IgD-negative memory B cell (primary cell): ENCODE measurements at regions not wholly inside any gene's neighbourhood (a gene's known extent, or its start where the extent isn't known, plus 50 kb on each side); places are given as distances from the start of the nearest gene placed in this dataset.
"Not testable (repeated sequence)": the region's sequence is repeated elsewhere in the genome, so short reads cannot be mapped to it uniquely, and the experiment has no call there.

Experiments used
- H3K27ac Mint-ChIP-seq, 3 donors: one replicate each; pipeline ENCODE4 v1.8.0; 2020 to 2022; ENCODE audit warnings: mild to moderate bottlenecking in 3 of 3, mixed read lengths in 3 of 3, moderate library complexity in 1 of 3
- H3K27me3 Mint-ChIP-seq: one replicate; pipeline ENCODE4 v1.8.0; 2021; ENCODE audit warnings: mixed read lengths
- H3K36me3 Mint-ChIP-seq: one replicate; pipeline ENCODE4 v1.8.0; 2020; ENCODE audit warnings: mild to moderate bottlenecking, mixed read lengths
- H3K4me1 Mint-ChIP-seq, 3 donors: one replicate each; pipeline ENCODE4 v1.8.0; 2020 to 2022; ENCODE audit warnings: mixed read lengths in 3 of 3, mild to moderate bottlenecking in 1 of 3
- H3K4me3 Mint-ChIP-seq, 4 donors: one replicate each; pipeline ENCODE4 v1.8.0; 2020 to 2022; ENCODE audit warnings: mild to moderate bottlenecking in 4 of 4, mixed read lengths in 4 of 4, moderate library complexity in 3 of 4
- H3K9me3 Mint-ChIP-seq, 3 donors: one replicate each; pipeline ENCODE4 v1.8.0; 2020 to 2021; ENCODE audit warnings: mixed read lengths in 3 of 3, mild to moderate bottlenecking in 1 of 3

GRCh38 chr4:187362937-187363857 is 632.4 kb upstream of the ZFP42 start:
- H3K36me3 Mint-ChIP-seq: no peaks in the 10 kb centered on the region
- no peak overlapping the region for H3K27ac Mint-ChIP-seq
- no peaks in the 10 kb centered on the region for H3K4me1 Mint-ChIP-seq
- H3K9me3 Mint-ChIP-seq: peaks cover 0 to 10% (median 2%) of the 10 kb centered on the region in 3 donors
- no peak overlapping the region for H3K4me3 Mint-ChIP-seq
- H3K27me3 Mint-ChIP-seq: no peaks in the 10 kb centered on the region

GRCh38 chr4:187364401-187364800 is 631.2 kb upstream of the ZFP42 start:
- H3K4me3 Mint-ChIP-seq: no peak overlapping the region
- no peaks in the 10 kb centered on the region for H3K27me3 Mint-ChIP-seq
- peaks cover 0 to 8% (median 2%) of the 10 kb centered on the region in 3 donors for H3K9me3 Mint-ChIP-seq

DNA sequence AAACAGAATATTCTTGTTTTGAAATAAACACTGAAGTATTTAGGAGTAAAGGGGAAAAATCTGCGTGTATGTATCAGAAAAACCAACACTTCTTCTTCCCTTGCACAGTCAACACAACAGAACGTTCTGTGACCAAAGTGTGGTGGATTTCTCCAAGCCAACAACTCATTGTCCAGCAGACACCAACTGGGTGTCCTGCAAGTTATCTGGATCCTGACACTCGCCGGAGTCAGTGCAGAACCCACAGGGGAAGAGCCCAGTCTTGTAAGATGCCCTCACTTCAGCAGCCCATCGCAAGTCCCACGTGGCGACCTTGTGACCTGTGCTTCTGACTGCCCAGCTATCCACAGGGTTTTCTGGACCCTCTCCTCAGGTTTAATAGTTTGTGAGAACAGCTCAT is 630.7 kb upstream of the ZFP42 start:
- no peaks in the 10 kb centered on the region for H3K36me3 Mint-ChIP-seq
- no peak overlapping the region for H3K27ac Mint-ChIP-seq
- H3K4me3 Mint-ChIP-seq: no peak overlapping the region
- H3K9me3 Mint-ChIP-seq: peaks cover 0 to 6% (median 2%) of the 10 kb centered on the region in 3 donors
- H3K4me1 Mint-ChIP-seq: no peaks in the 10 kb centered on the region
- no peaks in the 10 kb centered on the region for H3K27me3 Mint-ChIP-seq

More at GRCh38 chr4:187364401-187364800, 631.2 kb upstream of the ZFP42 start:
- H3K4me1 Mint-ChIP-seq: no peaks in the 10 kb centered on the region
- H3K27ac Mint-ChIP-seq: no peak overlapping the region
- H3K36me3 Mint-ChIP-seq: no peaks in the 10 kb centered on the region

GRCh38 chr4:187366530-187366929 is 629.0 kb upstream of the ZFP42 start:
- Mint-ChIP-seq H3K27ac (no peak overlapping the region), H3K36me3 (no peaks in the 10 kb centered on the region), H3K4me3 (no peak overlapping the region), H3K4me1 (no peaks in the 10 kb centered on the region), H3K27me3 (no peaks in the 10 kb centered on the region), H3K9me3 (peaks cover 0 to 6% (median 3%) of the 10 kb centered on the region in 3 donors)

DNA sequence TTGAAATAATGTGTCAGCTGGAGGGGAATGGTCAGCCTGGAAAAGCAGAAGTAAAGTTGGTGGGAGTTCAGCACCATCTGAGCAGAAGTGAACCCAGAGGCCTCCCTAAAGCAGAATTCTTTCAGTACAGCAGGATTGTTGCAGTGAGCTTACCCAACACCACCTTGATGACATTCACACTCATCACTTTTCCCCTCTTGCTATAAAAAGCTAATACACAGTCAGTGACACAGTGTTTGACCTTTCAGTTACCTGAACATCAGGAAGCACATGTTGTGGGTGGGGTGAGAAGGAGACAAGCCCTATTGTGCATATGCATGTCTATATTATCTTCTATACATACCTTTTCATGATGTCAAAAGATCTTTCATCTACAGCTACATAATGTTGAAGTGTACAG is 624.7 kb upstream of the ZFP42 start:
- Mint-ChIP-seq H3K4me3 (no peak overlapping the region), H3K27me3 (no peaks in the 10 kb centered on the region), H3K4me1 (no peaks in the 10 kb centered on the region), H3K36me3 (no peaks in the 10 kb centered on the region), H3K27ac (no peak overlapping the region), H3K9me3 (peaks cover 0 to 5% (median 4%) of the 10 kb centered on the region in 3 donors)

DNA sequence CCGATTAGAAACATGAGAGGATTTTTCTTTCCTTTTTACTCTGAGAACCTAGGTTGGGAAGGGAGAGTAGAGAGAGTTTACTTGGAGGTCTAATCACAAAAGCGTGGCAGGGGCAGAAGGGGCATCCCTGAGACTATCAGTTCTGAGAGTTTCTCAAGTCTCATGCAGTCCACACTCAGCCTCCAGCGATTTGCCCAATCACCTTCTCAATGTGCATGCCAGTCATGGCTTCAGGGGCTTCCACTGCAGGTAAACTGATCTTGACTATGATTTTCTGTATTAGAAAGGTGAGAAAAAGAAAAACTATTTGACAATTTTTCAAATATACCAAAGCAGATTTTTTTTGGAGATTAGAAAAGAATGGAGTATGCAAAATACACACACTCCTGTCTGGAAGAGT is 617.1 kb upstream of the ZFP42 start:
- no peaks in the 10 kb centered on the region for H3K4me1 Mint-ChIP-seq
- peaks cover 0 to 21% (median 5%) of the 10 kb centered on the region in 3 donors for H3K9me3 Mint-ChIP-seq
- no peak overlapping the region for H3K4me3 Mint-ChIP-seq
- H3K36me3 Mint-ChIP-seq: no peaks in the 10 kb centered on the region
- H3K27me3 Mint-ChIP-seq: no peaks in the 10 kb centered on the region
- H3K27ac Mint-ChIP-seq: no peak overlapping the region

DNA sequence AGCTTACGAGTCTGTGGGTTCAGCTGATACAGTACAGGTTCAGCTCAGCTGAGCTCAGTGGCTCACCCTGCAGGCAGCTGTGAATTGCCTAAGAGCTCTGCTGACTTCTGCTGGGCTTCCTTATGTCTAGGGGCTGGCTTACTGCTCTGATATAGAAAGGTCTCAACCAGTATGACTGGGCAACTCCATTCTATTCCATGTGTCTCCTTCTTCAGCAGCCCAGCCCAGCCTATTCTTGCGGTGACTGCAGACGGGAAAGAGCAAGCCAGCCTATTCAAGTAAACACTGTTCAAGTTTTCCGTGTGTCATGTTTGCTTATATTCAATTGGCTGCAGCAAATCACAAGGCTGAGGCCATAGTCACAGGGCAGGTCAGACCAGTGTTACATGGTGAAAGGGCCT is 615.4 kb upstream of the ZFP42 start:
- no peak overlapping the region for H3K27ac Mint-ChIP-seq
- H3K36me3 Mint-ChIP-seq: no peaks in the 10 kb centered on the region

DNA sequence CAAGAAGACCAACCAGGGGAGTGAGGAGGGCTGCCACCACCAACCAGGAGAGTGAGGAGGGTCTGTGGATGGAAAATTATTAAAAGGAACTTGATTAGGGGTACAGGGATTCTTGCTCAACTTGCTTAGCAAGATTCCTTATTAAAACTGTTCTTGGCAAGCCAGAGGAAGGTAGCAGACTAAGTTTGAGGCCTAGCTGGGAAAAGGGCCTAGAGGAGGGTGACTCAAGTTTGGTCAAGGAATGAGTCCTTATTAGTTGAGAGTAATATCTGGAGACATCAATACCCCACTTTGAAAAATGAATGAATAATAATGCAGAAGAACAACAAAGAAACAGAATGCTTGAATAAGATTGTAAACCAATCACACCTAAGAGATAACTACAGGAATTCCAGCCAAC is 612.4 kb upstream of the ZFP42 start:
- Mint-ChIP-seq H3K36me3 (no peaks in the 10 kb centered on the region), H3K9me3 (peaks cover 5 to 19% (median 7%) of the 10 kb centered on the region in 3 donors), H3K27ac (no peak overlapping the region), H3K4me1 (no peaks in the 10 kb centered on the region), H3K27me3 (no peaks in the 10 kb centered on the region), H3K4me3 (no peak overlapping the region)

More for the DNA sequence above, 615.4 kb upstream of the ZFP42 start:
- Mint-ChIP-seq H3K27me3 (no peaks in the 10 kb centered on the region), H3K4me1 (no peaks in the 10 kb centered on the region), H3K9me3 (peaks cover 0 to 23% (median 3%) of the 10 kb centered on the region in 3 donors), H3K4me3 (no peak overlapping the region)

- H3K36me3 Mint-ChIP-seq: no peaks in the 10 kb centered on the region
- no peak overlapping the region for H3K27ac Mint-ChIP-seq
- H3K9me3 Mint-ChIP-seq: peaks cover 5 to 12% (median 5%) of the 10 kb centered on the region in 3 donors
- H3K27me3 Mint-ChIP-seq: no peaks in the 10 kb centered on the region
- no peaks in the 10 kb centered on the region for H3K4me1 Mint-ChIP-seq
- no peak overlapping the region for H3K4me3 Mint-ChIP-seq
These were observed 607.8 kb upstream of the ZFP42 start for GRCh38 chr4:187387739-187388138.

DNA sequence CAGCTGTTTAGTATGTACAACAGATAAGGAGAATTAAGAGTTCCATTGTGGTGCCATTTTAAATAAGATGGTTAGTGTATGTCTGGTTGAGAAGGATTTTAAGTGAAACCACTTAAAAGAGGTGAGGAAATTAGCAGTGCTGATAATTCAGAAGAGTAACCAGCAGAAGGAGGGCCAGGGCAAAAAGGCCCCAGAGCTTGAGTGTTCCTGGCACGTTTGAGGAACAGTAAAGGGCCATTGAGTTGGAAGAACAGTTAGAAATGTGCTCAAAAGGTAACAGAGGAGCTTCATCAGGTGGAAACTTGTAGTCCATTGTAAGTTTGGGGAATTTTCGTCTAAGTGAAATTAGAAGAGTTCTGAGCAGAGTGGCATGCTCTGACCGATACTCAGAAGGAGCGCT is 606.2 kb upstream of the ZFP42 start:
- Mint-ChIP-seq H3K36me3 (no peaks in the 10 kb centered on the region), H3K27ac (no peak overlapping the region)

GRCh38 chr4:187390646-187391045 is 604.9 kb upstream of the ZFP42 start:
- no peak overlapping the region for H3K27ac Mint-ChIP-seq
- no peaks in the 10 kb centered on the region for H3K36me3 Mint-ChIP-seq
- no peak overlapping the region for H3K4me3 Mint-ChIP-seq

More for the DNA sequence above, 606.2 kb upstream of the ZFP42 start:
- no peaks in the 10 kb centered on the region for H3K4me1 Mint-ChIP-seq
- H3K27me3 Mint-ChIP-seq: no peaks in the 10 kb centered on the region
- H3K4me3 Mint-ChIP-seq: no peak overlapping the region
- peaks cover 3 to 9% (median 5%) of the 10 kb centered on the region in 3 donors for H3K9me3 Mint-ChIP-seq

GRCh38 chr4:187393531-187394344 is 601.8 kb upstream of the ZFP42 start:
- Mint-ChIP-seq H3K4me3 (no peak overlapping the region), H3K36me3 (no peaks in the 10 kb centered on the region), H3K4me1 (no peaks in the 10 kb centered on the region), H3K9me3 (peaks cover 0 to 3% (median 2%) of the 10 kb centered on the region in 3 donors), H3K27ac (no peak overlapping the region), H3K27me3 (no peaks in the 10 kb centered on the region)

More at GRCh38 chr4:187390646-187391045, 604.9 kb upstream of the ZFP42 start:
- Mint-ChIP-seq H3K9me3 (peaks cover 3 to 9% (median 5%) of the 10 kb centered on the region in 3 donors), H3K27me3 (no peaks in the 10 kb centered on the region), H3K4me1 (no peaks in the 10 kb centered on the region)

GRCh38 chr4:187396106-187396505 is 599.5 kb upstream of the ZFP42 start:
- peaks cover 2% of the 10 kb centered on the region for H3K36me3 Mint-ChIP-seq
- peaks cover 2 to 14% (median 7%) of the 10 kb centered on the region in 3 donors for H3K9me3 Mint-ChIP-seq
- no peaks in the 10 kb centered on the region for H3K4me1 Mint-ChIP-seq
- H3K27ac Mint-ChIP-seq: no peak overlapping the region
- H3K27me3 Mint-ChIP-seq: no peaks in the 10 kb centered on the region
- H3K4me3 Mint-ChIP-seq: no peak overlapping the region

DNA sequence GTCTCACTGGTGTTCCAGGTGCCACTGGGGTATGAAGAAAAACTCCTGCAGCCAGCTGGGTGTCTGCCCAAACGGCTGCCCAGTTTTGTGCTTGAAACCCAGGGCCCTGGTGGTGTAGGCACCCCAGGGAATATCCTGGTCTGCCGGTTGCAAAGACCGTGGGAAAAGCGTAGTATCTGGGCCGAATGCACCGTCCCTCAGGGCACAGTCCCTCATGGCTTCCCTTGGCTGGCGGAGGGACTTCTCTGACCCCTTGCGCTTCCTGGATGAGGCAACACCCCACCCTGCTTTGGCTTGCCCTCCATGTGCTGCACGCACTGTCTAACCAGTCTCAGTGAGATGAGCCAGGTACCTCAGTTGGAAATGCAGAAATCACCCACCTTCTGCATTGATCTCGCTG is 587.1 kb upstream of the ZFP42 start:
- not testable (repeated sequence) for H3K4me3 Mint-ChIP-seq, H3K36me3 Mint-ChIP-seq, H3K27ac Mint-ChIP-seq, H3K4me1 Mint-ChIP-seq, H3K27me3 Mint-ChIP-seq
- peaks cover 4 to 22% (median 5%) of the 10 kb centered on the region in 3 donors for H3K9me3 Mint-ChIP-seq
